Astrocyte (in vitro differentiated cells and primary cell): ENCODE measurements at regions not wholly inside any gene's neighbourhood (a gene's known extent, or its start where the extent isn't known, plus 50 kb on each side); places are given as distances from the start of the nearest gene placed in this dataset.

Source experiments
- CTCF ChIP-seq: IDR thresholded peaks from 2 replicates; pipeline ENCODE4 v1.5.1; 2011; ENCODE audit warnings: low read depth, mild to moderate bottlenecking, inconsistent platforms, low read length, moderate library complexity; ENCODE audit not compliant: insufficient read depth
- EZH2 ChIP-seq: IDR thresholded peaks from 2 replicates; pipeline ENCODE4 v1.6.1; 2012; ENCODE audit warnings: mild to moderate bottlenecking, low read length, inconsistent platforms; ENCODE audit not compliant: insufficient read depth

- TF ChIP-seq CTCF (no peak), EZH2 (no peak)
These were observed 525.5 kb upstream of the BOD1L1 start for GRCh38 chr4:14152834-14153519.
